Neural cell (in vitro differentiated cells): ENCODE measurements at regions not wholly inside any gene's neighbourhood (a gene's known extent, or its start where the extent isn't known, plus 50 kb on each side); places are given as distances from the start of the nearest gene placed in this dataset.

Source experiments
- CTCF ChIP-seq: fragments of 450-650 bp; IDR thresholded peaks from 2 replicates; pipeline ENCODE4 v1.5.1; 2014; ENCODE audit warnings: antibody characterized with exemption, mild to moderate bottlenecking, moderate library complexity; ENCODE audit not compliant: poor library complexity, severe bottlenecking
- EP300 ChIP-seq: fragments of 450-650 bp; conservative IDR thresholded peaks from 2 replicates; pipeline ENCODE4 v1.6.1; 2014; ENCODE audit warnings: antibody characterized with exemption, mild to moderate bottlenecking, moderate library complexity; ENCODE audit not compliant: poor library complexity, severe bottlenecking
- EZH2 ChIP-seq: fragments of 200-600, 300-800 bp; shearing (Covaris generic), sonication (generic); IDR thresholded peaks from 2 replicates; pipeline ENCODE4 v1.6.1; 2014; ENCODE audit warnings: antibody characterized with exemption, low read length, borderline replicate concordance, mild to moderate bottlenecking; ENCODE audit not compliant: insufficient read depth, poor library complexity, severe bottlenecking
- MXI1 ChIP-seq: fragments of 450-650 bp; conservative IDR thresholded peaks from 2 replicates; pipeline ENCODE4 v1.6.1; 2014; ENCODE audit warnings: antibody characterized with exemption, mild to moderate bottlenecking; ENCODE audit not compliant: poor library complexity, severe bottlenecking
- POLR2AphosphoS5 ChIP-seq: IDR thresholded peaks from 2 replicates; pipeline ENCODE4 v1.6.1; 2012
- RAD21 ChIP-seq: fragments of 450-650 bp; conservative IDR thresholded peaks from 2 replicates; pipeline ENCODE4 v1.6.1; 2014; ENCODE audit warnings: antibody characterized with exemption, mild to moderate bottlenecking, moderate library complexity
- REST ChIP-seq: IDR thresholded peaks from 2 replicates; pipeline ENCODE4 v1.6.1; 2012; ENCODE audit warnings: borderline replicate concordance
- SMC3 ChIP-seq: fragments of 450-650 bp; conservative IDR thresholded peaks from 2 replicates; pipeline ENCODE4 v1.6.1; 2014; ENCODE audit warnings: antibody characterized with exemption, mild to moderate bottlenecking, moderate library complexity; ENCODE audit not compliant: poor library complexity
- TAF1 ChIP-seq: IDR thresholded peaks from 2 replicates; pipeline ENCODE4 v1.6.1; 2012; ENCODE audit warnings: low read depth

- TF ChIP-seq MXI1 (no peak), REST (no peak), EZH2 (no peak), TAF1 (no peak), POLR2AphosphoS5 (no peak), CTCF (no peak), EP300 (no peak), SMC3 (no peak), RAD21 (no peak)
Measured at GRCh38 chr10:78893217-78893616, 175.5 kb upstream of the ZMIZ1 start.
